SW480 (cell line): ENCODE measurements at regions not wholly inside any gene's neighbourhood (a gene's known extent, or its start where the extent isn't known, plus 50 kb on each side); places are given as distances from the start of the nearest gene placed in this dataset.

Experiments
- DNase-seq: peaks from one replicate; pipeline ENCODE4 v3.0.0-alpha.2; 2016; ENCODE audit warnings: low spot score

- no peak for DNase-seq
These were observed 846.5 kb downstream of the TYW1 start for GRCh38 chr7:67843001-67843565.

GRCh38 chr7:67843615-67844014 is 847.0 kb downstream of the TYW1 start:
- DNase-seq = no peak

GRCh38 chr7:67847092-67847787 is 850.6 kb downstream of the TYW1 start:
- DNase-seq = no peak

GRCh38 chr7:67854221-67855178 is 857.9 kb downstream of the TYW1 start:
- DNase-seq = no peak

- no peak for DNase-seq
These were observed 858.7 kb downstream of the TYW1 start for GRCh38 chr7:67855322-67855721.

- no peak for DNase-seq
These were observed 859.4 kb downstream of the TYW1 start for GRCh38 chr7:67856046-67856445.

- no peak for DNase-seq
These were observed 861.1 kb downstream of the TYW1 start for GRCh38 chr7:67857698-67858097.

GRCh38 chr7:67858931-67859330 is 862.3 kb downstream of the TYW1 start:
- no peak for DNase-seq

GRCh38 chr7:67863911-67864310 is 867.3 kb downstream of the TYW1 start:
- DNase-seq = no peak

- no peak for DNase-seq
These were observed 869.4 kb downstream of the TYW1 start for GRCh38 chr7:67866054-67866453.

GRCh38 chr7:67866812-67867211 is 870.2 kb downstream of the TYW1 start:
- no peak for DNase-seq

GRCh38 chr7:67870396-67870795 is 873.8 kb downstream of the TYW1 start:
- DNase-seq = no peak

- DNase-seq = no peak
These were observed 878.9 kb downstream of the TYW1 start for GRCh38 chr7:67875558-67875957.

GRCh38 chr7:67878808-67879207 is 882.2 kb downstream of the TYW1 start:
- no peak for DNase-seq

GRCh38 chr7:67882843-67883242 is 886.2 kb downstream of the TYW1 start:
- no peak for DNase-seq

GRCh38 chr7:67890316-67890715 is 893.7 kb downstream of the TYW1 start:
- no peak for DNase-seq

- DNase-seq = no peak
These were observed 898.1 kb downstream of the TYW1 start for GRCh38 chr7:67894746-67895145.

- DNase-seq = no peak
These were observed 900.1 kb downstream of the TYW1 start for GRCh38 chr7:67896721-67897120.

- no peak for DNase-seq
These were observed 903.8 kb downstream of the TYW1 start for GRCh38 chr7:67900456-67900855.

- DNase-seq = no peak
These were observed 905.3 kb downstream of the TYW1 start for GRCh38 chr7:67901808-67902480.

GRCh38 chr7:67907792-67908191 is 911.2 kb downstream of the TYW1 start:
- DNase-seq = no peak

GRCh38 chr7:67912437-67912836 is 915.8 kb downstream of the TYW1 start:
- no peak for DNase-seq
